CD4-positive, alpha-beta T cell treated with Interleukin-6 for 4 hours (primary cell): ENCODE measurements at regions not wholly inside any gene's neighbourhood (a gene's known extent, or its start where the extent isn't known, plus 50 kb on each side); places are given as distances from the start of the nearest gene placed in this dataset.

Experiments used
- DNase-seq: peaks from one replicate; pipeline ENCODE4 v3.0.0-alpha.2; 2020; ENCODE audit warnings: mixed read lengths

GRCh38 chr3:102194001-102194400 lies 240.8 kb upstream of the ZPLD1 start:
- no peak for DNase-seq

GRCh38 chr3:102194760-102195159 lies 240.1 kb upstream of the ZPLD1 start:
- no peak for DNase-seq

- no peak for DNase-seq
Measured at GRCh38 chr3:102195198-102195948, 239.4 kb upstream of the ZPLD1 start.

- DNase-seq, result no peak
Measured at GRCh38 chr3:102200126-102200525, 234.7 kb upstream of the ZPLD1 start.

- no peak for DNase-seq
Measured at GRCh38 chr3:102200560-102200959, 234.3 kb upstream of the ZPLD1 start.

GRCh38 chr3:102205647-102206046 lies 229.2 kb upstream of the ZPLD1 start:
- DNase-seq, result no peak

- no peak for DNase-seq
Measured at GRCh38 chr3:102206511-102207031, 228.2 kb upstream of the ZPLD1 start.

- no peak for DNase-seq
Measured at GRCh38 chr3:102207151-102207571, 227.7 kb upstream of the ZPLD1 start.

GRCh38 chr3:102215166-102215565 lies 219.6 kb upstream of the ZPLD1 start:
- DNase-seq, result no peak

- peak; percentile 46 for DNase-seq
Measured at GRCh38 chr3:102223132-102223531, 211.7 kb upstream of the ZPLD1 start.

- DNase-seq, result peak; percentile 25
Measured at GRCh38 chr3:102224171-102224570, 210.6 kb upstream of the ZPLD1 start.

- DNase-seq, result no peak
Measured at GRCh38 chr3:102225005-102225404, 209.8 kb upstream of the ZPLD1 start.

- peak; percentile 16 for DNase-seq
Measured at GRCh38 chr3:102225407-102226132, 209.2 kb upstream of the ZPLD1 start.

- no peak for DNase-seq
Measured at GRCh38 chr3:102226463-102226862, 208.4 kb upstream of the ZPLD1 start.

- DNase-seq, result peak; percentile 76
Measured at GRCh38 chr3:102229062-102229655, 205.7 kb upstream of the ZPLD1 start.

GRCh38 chr3:102230057-102230456 lies 204.8 kb upstream of the ZPLD1 start:
- no peak for DNase-seq

- DNase-seq, result no peak
Measured at GRCh38 chr3:102233881-102234280, 200.9 kb upstream of the ZPLD1 start.

GRCh38 chr3:102235679-102236078 lies 199.1 kb upstream of the ZPLD1 start:
- no peak for DNase-seq

GRCh38 chr3:102237181-102237580 lies 197.6 kb upstream of the ZPLD1 start:
- DNase-seq, result no peak

- no peak for DNase-seq
Measured at GRCh38 chr3:102237838-102238237, 197.0 kb upstream of the ZPLD1 start.

GRCh38 chr3:102238362-102238761 lies 196.5 kb upstream of the ZPLD1 start:
- DNase-seq, result no peak

GRCh38 chr3:102240720-102241119 lies 194.1 kb upstream of the ZPLD1 start:
- DNase-seq, result no peak

- DNase-seq, result no peak
Measured at GRCh38 chr3:102248981-102249705, 185.7 kb upstream of the ZPLD1 start.
